HepG2 (cell line): ENCODE measurements at regions not wholly inside any gene's neighbourhood (a gene's known extent, or its start where the extent isn't known, plus 50 kb on each side); places are given as distances from the start of the nearest gene placed in this dataset.

Experiments
- ATAC-seq: fragments of 200-7000 bp; cut with Tn5 transposase; 3 replicates; pipeline ENCODE4 v1.9.1; 2020; ENCODE audit warnings: mild to moderate bottlenecking, moderate library complexity
- BruUV-seq: library from RNA; stranded (reverse); fragments of 400-500 nt; replicated peaks from 2 replicates; lab custom pipeline; 2021; lab: Mats Ljungman, UMichigan
- CTCF ChIA-PET: fragments of 300-600 bp; formaldehyde crosslinking; extraction: SDS; loops from one replicate; lab custom pipeline; 2021; ENCODE audit warnings: low total read pairs, inconsistent platforms, low intra/inter-chr PET ratio; lab: Yijun Ruan, JAX
- POLR2A ChIA-PET: fragments of 350-600 bp; sonication (Branson Sonifier 250); formaldehyde crosslinking; loops from one replicate; lab custom pipeline; 2020; ENCODE audit warnings: antibody characterized with exemption, inconsistent platforms; lab: Yijun Ruan, JAX
- DNase-seq: peaks from one replicate; pipeline ENCODE4 v3.0.0-alpha.2; 2015; ENCODE audit warnings: low spot score
- FAIRE-seq: peaks from 3 replicates; lab custom pipeline; 2011; peaks lifted over from hg19 to GRCh38; lab: Jason Lieb, UNC
- H2AFZ ChIP-seq: one replicate; pipeline ENCODE4 v1.6.1; 2011; ENCODE audit warnings: low read length, inconsistent platforms
- H3K27ac ChIP-seq: fragments of 300-600 bp; 3 replicates; pipeline ENCODE4 v1.8.0; 2011; ENCODE audit warnings: mixed run types, mild to moderate bottlenecking, mixed read lengths, low read length, inconsistent platforms; ENCODE audit not compliant: insufficient read depth; ENCODE audit errors: extremely low read length
- H3K27me3 ChIP-seq, 2 experiments: fragments of 200-600 bp in 1 of 2; 2 replicates in 1 of 2; 3 replicates in 1 of 2; pipeline versions ENCODE4 v1.6.0 to v1.8.0; 2011; ENCODE audit warnings: low read length in 2 of 2, mild to moderate bottlenecking in 2 of 2, moderate library complexity in 2 of 2, inconsistent platforms in 1 of 2; ENCODE audit not compliant: insufficient read depth in 2 of 2, control insufficient read depth in 1 of 2
- H3K36me3 ChIP-seq, 2 experiments: fragments of 200-600 bp in 1 of 2; replicated peaks in 1 of 2; 2 replicates in 1 of 2; 3 replicates in 1 of 2; pipeline versions ENCODE4 v1.5.1 to v1.8.0; 2011; ENCODE audit warnings: low read length in 2 of 2, inconsistent platforms in 1 of 2; ENCODE audit not compliant: insufficient read depth in 2 of 2, control insufficient read depth in 1 of 2
- H3K4me1 ChIP-seq: 2 replicates; pipeline ENCODE4 v1.5.1; 2012; ENCODE audit warnings: low read length, inconsistent platforms; ENCODE audit not compliant: insufficient read depth
- H3K4me2 ChIP-seq: 2 replicates; pipeline ENCODE4 v1.6.0; 2011; ENCODE audit warnings: low read depth, low read length, inconsistent platforms
- H3K4me3 ChIP-seq, 3 experiments: fragments of 200-600 bp in 1 of 3; sonication (generic), shearing (Covaris generic) in 1 of 3; replicated peaks in 1 of 3; 2 replicates each; pipeline ENCODE4 v1.5.1; 2011 to 2016; ENCODE audit warnings: low read length in 3 of 3, inconsistent platforms in 2 of 3, low read depth in 2 of 3, mild to moderate bottlenecking in 2 of 3, control low read depth in 1 of 3, mixed read lengths in 1 of 3; ENCODE audit not compliant: insufficient read depth in 1 of 3
- H3K79me2 ChIP-seq: one replicate; pipeline ENCODE4 v1.6.1; 2011; ENCODE audit warnings: low read length, inconsistent platforms; ENCODE audit not compliant: insufficient read depth
- H3K9ac ChIP-seq: 2 replicates; pipeline ENCODE4 v1.6.0; 2011; ENCODE audit warnings: mild to moderate bottlenecking, low read depth, low read length, inconsistent platforms; ENCODE audit not compliant: insufficient read depth
- H3K9me3 ChIP-seq: 2 replicates; pipeline ENCODE4 v1.5.1; 2012; ENCODE audit warnings: mild to moderate bottlenecking, low read length
- H4K20me1 ChIP-seq: 2 replicates; pipeline ENCODE4 v1.6.0; 2011; ENCODE audit warnings: inconsistent platforms, mild to moderate bottlenecking, low read length, moderate library complexity; ENCODE audit not compliant: insufficient read depth
- ARID5B ChIP-seq: IDR thresholded peaks from 2 replicates; pipeline ENCODE4 v1.4.0; 2020; ENCODE audit warnings: mild to moderate bottlenecking, missing genetic modification reagents
- CEBPB ChIP-seq: IDR thresholded peaks from 2 replicates; pipeline ENCODE4 v1.6.1; 2011; ENCODE audit warnings: low read depth, low read length, improper control_type of control experiment, borderline replicate concordance
- FOSL2 ChIP-seq: sonication (generic); formaldehyde crosslinking; IDR thresholded peaks from 2 replicates; pipeline ENCODE4 v1.4.0; 2020; ENCODE audit warnings: missing genetic modification reagents
- HNF1B ChIP-seq: sonication (generic); formaldehyde crosslinking; IDR thresholded peaks from 2 replicates; pipeline ENCODE4 v1.5.1; 2020; ENCODE audit warnings: mild to moderate bottlenecking, moderate library complexity, missing genetic modification reagents
- ISL2 ChIP-seq: sonication (generic); formaldehyde crosslinking; IDR thresholded peaks from 2 replicates; pipeline ENCODE4 v1.5.0; 2020; ENCODE audit warnings: missing genetic modification reagents
- JARID2 ChIP-seq: sonication (generic); formaldehyde crosslinking; IDR thresholded peaks from 2 replicates; pipeline ENCODE4 v1.8.1; 2023; ENCODE audit warnings: missing genetic modification reagents, inconsistent platforms; ENCODE audit not compliant: insufficient replicate concordance
- KDM2A ChIP-seq: sonication (generic); formaldehyde crosslinking; IDR thresholded peaks from 2 replicates; pipeline ENCODE4 v1.4.0; 2020; ENCODE audit warnings: low read depth, missing genetic modification reagents, borderline replicate concordance
- MXD4 ChIP-seq: IDR thresholded peaks from 2 replicates; pipeline ENCODE4 v1.6.1; 2016; ENCODE audit warnings: mild to moderate bottlenecking, missing biosample characterization, missing genetic modification reagents
- NCOA2 ChIP-seq: sonication (generic); formaldehyde crosslinking; IDR thresholded peaks from 2 replicates; pipeline ENCODE4 v1.8.0; 2022; ENCODE audit warnings: inconsistent platforms
- NFE2L2 ChIP-seq: fragments of 150-350 bp; IDR thresholded peaks from 2 replicates; pipeline ENCODE4 v1.6.1; 2014; ENCODE audit warnings: low read length
- RAD21 ChIP-seq: fragments of 450-650 bp; formaldehyde crosslinking; IDR thresholded peaks from 2 replicates; pipeline ENCODE4 v1.5.0; 2020; ENCODE audit warnings: mild to moderate bottlenecking
- RXRB ChIP-seq: IDR thresholded peaks from 2 replicates; pipeline ENCODE4 v1.6.1; 2016; ENCODE audit warnings: borderline replicate concordance, missing genetic modification reagents, missing compliant biosample characterization
- SMAD3 ChIP-seq: sonication (generic); formaldehyde crosslinking; IDR thresholded peaks from 2 replicates; pipeline ENCODE4 v1.4.0; 2020; ENCODE audit warnings: missing genetic modification reagents
- STAG1 ChIP-seq: sonication (generic); formaldehyde crosslinking; IDR thresholded peaks from 2 replicates; pipeline ENCODE4 v1.4.0; 2020; ENCODE audit warnings: missing genetic modification reagents
- TEAD3 ChIP-seq: optimal IDR thresholded peaks from 2 replicates; pipeline ENCODE3; 2016; ENCODE audit warnings: borderline replicate concordance
- YEATS2 ChIP-seq: sonication (generic); formaldehyde crosslinking; IDR thresholded peaks from 2 replicates; pipeline ENCODE4 v1.4.0; 2020; ENCODE audit warnings: missing genetic modification reagents, borderline replicate concordance
- ZNF124 ChIP-seq: sonication (generic); formaldehyde crosslinking; IDR thresholded peaks from 2 replicates; pipeline ENCODE4 v1.4.0; 2020; ENCODE audit warnings: missing genetic modification reagents
- ZNF17 ChIP-seq: sonication (generic); formaldehyde crosslinking; IDR thresholded peaks from 2 replicates; pipeline ENCODE4 v1.5.0; 2020; ENCODE audit warnings: mild to moderate bottlenecking, missing genetic modification reagents
- ZNF205 ChIP-seq: IDR thresholded peaks from 2 replicates; pipeline ENCODE4 v1.6.1; 2018; ENCODE audit warnings: missing biosample characterization, missing genetic modification reagents
- ZNF331 ChIP-seq: sonication (generic); formaldehyde crosslinking; IDR thresholded peaks from 2 replicates; pipeline ENCODE4 v1.4.0; 2020; ENCODE audit warnings: missing genetic modification reagents
- ZNF589 ChIP-seq: sonication (generic); formaldehyde crosslinking; conservative IDR thresholded peaks from 2 replicates; pipeline ENCODE4 v1.8.0; 2022; ENCODE audit warnings: mild to moderate bottlenecking, moderate library complexity, missing genetic modification reagents
- WGBS: methylation state at CpG from one replicate; pipeline ENCODE4 v1.1.6; 2017; ENCODE audit warnings: low lambda C conversion rate; 5-methylcytosine and 5-hydroxymethylcytosine counted together
- in situ Hi-C: cut with HindIII; loops from 2 replicates; pipeline ENCODE4 v1.10.0; 2017; ENCODE audit warnings: low pct_unique_long_range_greater_than_20kb; ENCODE audit not compliant: extremely low pct_ligation_motif_present
- intact Hi-C: fragments of 100-400 bp; cut with micrococcal nuclease; formaldehyde crosslinking; loops from one replicate; pipeline ENCODE4 v1.10.0; 2022; ENCODE audit not compliant: unreplicated experiment

GRCh38 chr6:137641474-137642077 lies 147.4 kb upstream of the OLIG3 start:
- H3K4me2 ChIP-seq: no peak overlapping the region
- TF ChIP-seq ZNF331 (CRISPR knock-in tag) (0 out of 2 replicates have a peak, but pooled peaks have one; percentile 13), STAG1 (CRISPR knock-in tag) (peak; percentile 99), TEAD3 (CRISPR knock-in tag) (peak; percentile 89), YEATS2 (0 out of 2 replicates have a peak, but pooled peaks have one; percentile 28), SMAD3 (CRISPR knock-in tag) (peak; percentile 64; the same call in 1 of the 2 replicates), NCOA2 (CRISPR knock-in tag) (0 out of 2 replicates have a peak, but pooled peaks have one; percentile 46), ISL2 (0 out of 2 replicates have a peak, but pooled peaks have one; percentile 41), KDM2A (CRISPR knock-in tag) (peak; percentile 43; the same call in 1 of the 2 replicates), ZNF124 (CRISPR knock-in tag) (0 out of 2 replicates have a peak, but pooled peaks have one; percentile 50), ZNF205 (peak; percentile 57; the same call in 1 of the 2 replicates), MXD4 (CRISPR knock-in tag) (0 out of 2 replicates have a peak, but pooled peaks have one; percentile 38), CEBPB (0 out of 2 replicates have a peak, but pooled peaks have one; percentile 20), ARID5B (CRISPR knock-in tag) (peak; percentile 56; the same call in 1 of the 2 replicates), ZNF589 (no peak), FOSL2 (CRISPR knock-in tag) (peak; percentile 11; the same call in 1 of the 2 replicates), RAD21 (CRISPR knock-in tag) (peak; percentile 90), HNF1B (peak; percentile 27; the same call in 1 of the 2 replicates), JARID2 (CRISPR knock-in tag) (no peak), NFE2L2 (peak; percentile 28; the same call in 1 of the 2 replicates), RXRB (peak; percentile 21; the same call in 1 of the 2 replicates), ZNF17 (CRISPR knock-in tag) (no peak)

More at GRCh38 chr6:137641474-137642077, 147.4 kb upstream of the OLIG3 start:
- POLR2A ChIA-PET: no interaction called here
- H3K9ac ChIP-seq: no peak overlapping the region
- H3K36me3 ChIP-seq: no peaks in the 10 kb centered on the region
- H3K4me3 ChIP-seq: no peak overlapping the region
- WGBS: 8% methylated on average over 6 of the region's 6 CpGs
- no peak overlapping the region for H3K27ac ChIP-seq
- peaks cover 14% of the 10 kb centered on the region; the same call in 1 of the 2 replicates for H3K4me1 ChIP-seq
- no peaks in the 10 kb centered on the region for H3K27me3 ChIP-seq
- intact Hi-C loops: loop anchor here (1.0 to 5.0 kb wide), 9 partner anchors 289 to 999 kb away; no protein-coding TSS in a partner anchor
- H3K79me2 ChIP-seq: no peaks in the 10 kb centered on the region
- DNase-seq (peak; percentile 79), FAIRE-seq (peak; percentile 89), ATAC-seq (peak; percentile 99)
- BruUV-seq: no TSS peak
- H2AFZ ChIP-seq: no peak overlapping the region
- in situ Hi-C loops: loop anchor here (5.0 to 25.0 kb wide), 4 partner anchors 369 to 997 kb away; no protein-coding TSS in a partner anchor
- H4K20me1 ChIP-seq: no peaks in the 10 kb centered on the region
- H3K9me3 ChIP-seq: no peaks in the 10 kb centered on the region
- CTCF ChIA-PET: interaction anchor here (0.8 to 4.2 kb wide), 11 partner anchors 56 to 998 kb away, joined by 3 to 50 read pairs (median 5); no protein-coding TSS in a partner anchor
